A172 (cell line): ENCODE measurements at regions not wholly inside any gene's neighbourhood (a gene's known extent, or its start where the extent isn't known, plus 50 kb on each side); places are given as distances from the start of the nearest gene placed in this dataset.
"Not testable (repeated sequence)": the region's sequence is repeated elsewhere in the genome, so short reads cannot be mapped to it uniquely, and the experiment has no call there.

Experiments used
- DNase-seq: peaks from one replicate; pipeline ENCODE4 v3.0.0-alpha.2; 2015; ENCODE audit warnings: low spot score

DNA sequence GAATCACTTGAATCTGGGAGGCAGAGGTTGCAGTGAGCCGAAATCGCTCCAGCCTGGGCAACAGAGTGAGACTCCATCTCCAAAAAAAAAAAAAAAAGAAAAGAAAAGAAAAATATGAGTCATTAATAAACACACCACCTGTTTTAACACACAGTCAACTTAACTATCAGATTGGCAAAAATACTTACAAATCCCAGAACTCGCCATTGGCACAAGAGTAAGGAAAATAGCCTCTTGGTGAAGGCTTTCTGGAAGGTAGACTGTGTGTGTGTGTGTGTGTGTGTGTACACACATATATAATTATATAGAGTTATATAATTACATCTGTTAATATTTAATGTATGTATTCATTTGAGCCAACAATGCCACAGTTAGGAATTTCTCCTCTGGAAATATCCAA, 63.7 kb upstream of the UXS1 start:
- DNase-seq = no peak

DNA sequence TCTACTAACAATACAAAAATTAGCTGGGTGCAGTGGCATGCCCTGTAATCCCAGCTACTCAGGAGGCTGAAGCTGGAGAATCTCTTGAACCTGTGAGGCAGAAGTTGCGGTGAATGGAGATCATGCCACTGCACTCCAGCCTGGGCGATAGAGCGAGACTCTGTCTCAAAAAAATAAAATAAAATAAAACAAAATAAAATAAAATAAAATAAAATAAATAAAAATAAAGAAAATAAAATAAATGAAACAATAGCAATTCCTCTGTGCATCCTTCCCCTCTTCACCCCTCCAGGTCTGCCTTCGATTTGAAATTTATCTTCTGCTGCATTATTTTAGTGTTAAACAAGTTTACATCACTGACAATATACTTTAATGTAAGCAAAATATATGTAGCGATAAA, 63.0 kb upstream of the UXS1 start:
- no peak for DNase-seq

DNA sequence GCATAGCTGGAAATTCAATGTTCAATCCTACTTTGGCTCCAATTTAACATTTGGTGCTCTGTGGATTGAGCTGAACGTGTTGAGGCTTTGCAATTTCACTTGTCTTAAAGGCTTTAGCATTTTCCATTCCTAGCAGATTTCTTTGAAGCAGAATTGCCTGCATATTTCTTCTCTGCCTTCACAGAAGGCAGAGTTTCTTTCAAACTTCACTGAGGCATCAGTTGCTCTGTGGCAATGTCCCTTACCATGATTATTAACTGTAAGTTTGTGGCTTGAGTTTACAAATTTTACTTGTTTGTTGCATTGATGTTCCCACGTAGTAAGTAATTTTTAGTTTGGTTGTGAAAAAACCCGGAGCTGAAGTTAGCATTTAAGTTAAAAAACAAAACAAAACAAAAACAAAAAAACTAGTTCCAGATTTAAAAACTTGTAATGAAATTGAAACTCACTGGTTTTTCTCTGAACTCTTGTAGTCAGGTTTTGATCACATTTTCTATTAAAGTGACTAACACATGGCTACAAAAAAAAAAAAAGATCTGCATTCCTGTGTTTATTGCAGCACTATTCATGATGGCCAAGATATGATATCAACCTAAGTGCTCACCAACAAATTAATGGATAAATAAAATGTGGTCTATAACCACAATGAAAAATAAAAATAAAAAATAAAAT, 55.2 kb upstream of the UXS1 start:
- not testable (repeated sequence) for DNase-seq

DNA sequence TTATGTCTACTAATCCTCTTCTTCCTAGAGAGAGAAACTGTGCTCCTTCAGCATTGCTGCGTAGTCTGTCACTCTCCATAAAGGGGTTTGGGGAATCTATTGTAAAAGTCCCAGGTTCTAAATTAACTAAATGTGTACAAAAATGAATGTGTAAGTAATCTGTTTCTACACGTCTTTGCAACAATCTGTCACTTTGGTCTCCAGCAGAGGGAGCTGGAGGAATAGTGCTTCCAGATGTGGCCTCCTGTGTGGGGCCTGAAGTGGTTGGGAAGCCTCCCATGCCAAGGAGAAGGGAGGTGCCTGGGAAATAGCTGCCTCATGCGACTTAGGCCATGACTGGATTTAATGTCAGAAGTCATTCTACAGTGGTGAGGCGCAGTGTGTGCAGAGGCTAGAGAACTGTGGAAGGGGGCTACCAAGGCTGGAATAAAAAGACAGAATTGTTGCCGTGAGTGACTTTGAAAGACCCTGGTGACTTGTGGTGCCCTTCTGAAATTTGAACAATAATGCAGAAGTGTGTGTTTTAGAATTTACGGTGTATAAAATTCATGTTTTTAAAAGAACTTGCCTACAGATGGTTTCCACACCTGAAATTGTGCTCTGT, 54.5 kb upstream of the UXS1 start:
- DNase-seq = not testable (repeated sequence)
